PFSK-1 (cell line): ENCODE measurements at regions not wholly inside any gene's neighbourhood (a gene's known extent, or its start where the extent isn't known, plus 50 kb on each side); places are given as distances from the start of the nearest gene placed in this dataset.

Experiments
- FOXP2 ChIP-seq: optimal IDR thresholded peaks from 2 replicates; pipeline ENCODE3; 2011; ENCODE audit warnings: borderline replicate concordance, control low read depth, inconsistent platforms; ENCODE audit not compliant: insufficient read depth; ENCODE audit errors: extremely low read length, extremely low read depth
- POLR2AphosphoS5 ChIP-seq: IDR thresholded peaks from 2 replicates; pipeline ENCODE4 v1.6.1; 2012; ENCODE audit warnings: low read depth, mild to moderate bottlenecking, control low read depth, low read length, moderate library complexity
- REST ChIP-seq, 2 experiments: IDR thresholded peaks; 2 replicates each; pipeline versions ENCODE4 v1.6.1 to v1.8.0; 2011 to 2012; ENCODE audit warnings: low read depth in 2 of 2, low read length in 2 of 2, control low read depth in 1 of 2, inconsistent platforms in 1 of 2, mild to moderate bottlenecking in 1 of 2, moderate library complexity in 1 of 2; ENCODE audit not compliant: insufficient read depth in 1 of 2
- SIN3A ChIP-seq: IDR thresholded peaks from 2 replicates; pipeline ENCODE4 v1.6.1; 2012; ENCODE audit warnings: mild to moderate bottlenecking, low read length, moderate library complexity, borderline replicate concordance; ENCODE audit not compliant: insufficient read depth
- TAF1 ChIP-seq: IDR thresholded peaks from 2 replicates; pipeline ENCODE4 v1.6.1; 2012; ENCODE audit warnings: low read length, control low read depth, borderline replicate concordance; ENCODE audit not compliant: insufficient read depth

- TF ChIP-seq SIN3A (no peak), TAF1 (no peak), FOXP2 (no peak), POLR2AphosphoS5 (no peak), REST (IDR thresholded peaks at IDR 0.05; ENCODE audit: insufficient read depth in 1 of 2, low read depth in 2 of 2, low read length in 2 of 2) (no peak)
These were observed 868.6 kb downstream of the GATA3 start for GRCh38 chr10:8923096-8923495.

DNA sequence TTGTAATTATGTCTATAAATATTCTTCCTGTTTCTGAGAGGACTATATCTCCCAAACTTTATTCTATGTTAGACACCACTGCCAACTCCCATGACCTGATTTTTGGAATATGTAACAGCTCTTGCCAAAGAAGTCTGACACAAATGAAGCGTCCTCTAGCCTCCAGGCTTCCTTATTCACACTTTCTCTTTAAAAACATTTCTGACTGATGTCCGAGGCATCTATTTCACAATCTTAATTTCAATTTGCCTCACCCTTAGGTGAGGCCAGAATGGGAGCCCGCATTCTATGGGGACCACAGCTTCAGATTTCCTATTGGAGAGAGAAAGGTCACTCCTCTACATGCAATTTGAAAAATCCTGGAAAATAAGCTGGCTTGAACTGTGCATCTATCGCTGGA, 873.2 kb downstream of the GATA3 start:
- no peak for TF ChIP-seq REST (IDR thresholded peaks at IDR 0.05; ENCODE audit: insufficient read depth in 1 of 2, low read depth in 2 of 2, low read length in 2 of 2)
- no peak for TF ChIP-seq TAF1

DNA sequence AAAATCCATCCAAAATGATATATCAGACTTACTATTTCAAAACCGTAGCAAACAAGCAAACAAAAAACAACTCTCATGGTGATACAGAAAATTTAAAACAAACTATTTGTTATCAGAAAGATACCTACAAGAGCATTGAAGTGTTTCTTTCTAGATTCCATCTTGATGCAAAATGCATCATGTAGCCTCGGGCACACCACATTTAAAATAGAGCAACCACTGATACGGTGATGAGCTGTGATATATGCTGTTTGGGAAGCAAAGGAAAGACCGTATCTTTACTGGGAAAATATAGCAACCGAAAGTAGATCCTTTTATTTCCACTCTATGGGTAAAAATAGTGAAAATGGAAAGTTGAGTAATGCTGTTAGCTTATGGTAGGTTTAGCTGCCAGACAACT, 892.0 kb downstream of the GATA3 start:
- TF ChIP-seq REST (IDR thresholded peaks at IDR 0.05; ENCODE audit: insufficient read depth in 1 of 2, low read depth in 2 of 2, low read length in 2 of 2) (no peak), POLR2AphosphoS5 (no peak), SIN3A (no peak), TAF1 (no peak), FOXP2 (no peak)

DNA sequence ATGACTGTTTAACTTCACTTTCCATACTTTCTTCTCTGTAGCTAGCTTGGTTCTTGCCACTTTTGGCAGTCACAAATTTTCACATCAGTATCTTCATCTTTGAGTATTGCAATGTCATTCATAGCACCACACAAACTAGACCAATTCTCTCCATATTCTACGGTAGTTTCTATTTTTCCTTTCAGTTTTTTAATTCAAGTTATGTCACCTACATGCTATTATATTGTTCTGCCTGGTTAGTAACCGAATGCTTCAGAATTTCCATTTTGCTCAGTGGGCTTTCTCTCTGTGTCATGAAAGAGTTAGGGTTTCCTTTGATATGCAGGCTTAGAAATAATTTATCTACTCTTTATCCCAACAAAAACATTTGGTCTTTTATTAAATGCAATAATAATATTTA, 896.5 kb downstream of the GATA3 start:
- TF ChIP-seq TAF1 (no peak), REST (IDR thresholded peaks at IDR 0.05; ENCODE audit: insufficient read depth in 1 of 2, low read depth in 2 of 2, low read length in 2 of 2) (no peak), POLR2AphosphoS5 (no peak), SIN3A (no peak), FOXP2 (no peak)

GRCh38 chr10:8951440-8952089, 897.1 kb downstream of the GATA3 start:
- TF ChIP-seq REST (IDR thresholded peaks at IDR 0.05; ENCODE audit: insufficient read depth in 1 of 2, low read depth in 2 of 2, low read length in 2 of 2) (no peak), POLR2AphosphoS5 (no peak), SIN3A (no peak), TAF1 (no peak)
